Neural cell (in vitro differentiated cells): ENCODE measurements at regions not wholly inside any gene's neighbourhood (a gene's known extent, or its start where the extent isn't known, plus 50 kb on each side); places are given as distances from the start of the nearest gene placed in this dataset.

Experiments used
- H2AFZ ChIP-seq: fragments of 200-600, 300-800 bp; sonication (generic), shearing (Covaris generic); 2 replicates; pipeline ENCODE4 v1.6.0; 2014; ENCODE audit warnings: low read depth, mild to moderate bottlenecking, antibody characterized with exemption, low read length, moderate library complexity
- H3F3A ChIP-seq: fragments of 200-600 bp; shearing (Covaris generic); 2 replicates; pipeline ENCODE4 v1.6.1; 2016; ENCODE audit warnings: mild to moderate bottlenecking, moderate library complexity, mixed read lengths, antibody characterized with exemption, low read length; ENCODE audit not compliant: insufficient read depth, poor library complexity, severe bottlenecking
- H3K27ac ChIP-seq: fragments of 200-600, 300-800 bp; sonication (generic), shearing (Covaris generic); 2 replicates; pipeline ENCODE4 v1.5.1; 2014; ENCODE audit warnings: mild to moderate bottlenecking, low read length, moderate library complexity
- H3K27me3 ChIP-seq: fragments of 300-800, 200-600 bp; sonication (generic), shearing (Covaris generic); 2 replicates; pipeline ENCODE4 v1.6.0; 2014; ENCODE audit warnings: mild to moderate bottlenecking, low read depth, low read length, moderate library complexity; ENCODE audit not compliant: insufficient read depth
- H3K36me3 ChIP-seq: fragments of 300-800, 200-600 bp; sonication (generic), shearing (Covaris generic); 2 replicates; pipeline ENCODE4 v1.5.1; 2014; ENCODE audit warnings: mild to moderate bottlenecking, antibody characterized with exemption, low read length, moderate library complexity; ENCODE audit not compliant: insufficient read depth
- H3K4me2 ChIP-seq: fragments of 300-800, 200-600 bp; sonication (generic), shearing (Covaris generic); 2 replicates; pipeline ENCODE4 v1.6.0; 2014; ENCODE audit warnings: mild to moderate bottlenecking, low read length
- H3K4me3 ChIP-seq: fragments of 300-800, 200-600 bp; sonication (generic), shearing (Covaris generic); 2 replicates; pipeline ENCODE4 v1.5.1; 2014; ENCODE audit warnings: mild to moderate bottlenecking, low read length, moderate library complexity
- H3K79me2 ChIP-seq: fragments of 200-600 bp; shearing (Covaris generic); replicated peaks from 2 replicates; pipeline ENCODE4 v1.6.0; 2014; ENCODE audit warnings: mild to moderate bottlenecking, low read length, moderate library complexity; ENCODE audit not compliant: insufficient read depth
- H3K9ac ChIP-seq: fragments of 300-800, 200-600 bp; sonication (generic), shearing (Covaris generic); 2 replicates; pipeline ENCODE4 v1.6.1; 2016; ENCODE audit warnings: mild to moderate bottlenecking, low read length, mixed read lengths
- H3K9me2 ChIP-seq: fragments of 200-600 bp; shearing (Covaris generic); 2 replicates; pipeline ENCODE4 v1.6.1; 2016; ENCODE audit warnings: mild to moderate bottlenecking, low read length, mixed read lengths; ENCODE audit not compliant: insufficient read depth
- H3K9me3 ChIP-seq: fragments of 200-600, 300-800 bp; sonication (generic), shearing (Covaris generic); 2 replicates; pipeline ENCODE4 v1.6.1; 2016; ENCODE audit warnings: mild to moderate bottlenecking, mixed run types, low read length, moderate library complexity, mixed read lengths
- H4K20me1 ChIP-seq: fragments of 200-600 bp; shearing (Covaris generic); 2 replicates; pipeline ENCODE4 v1.6.1; 2016; ENCODE audit warnings: mild to moderate bottlenecking, mixed run types; ENCODE audit not compliant: insufficient read depth
- CTCF ChIP-seq: fragments of 450-650 bp; IDR thresholded peaks from 2 replicates; pipeline ENCODE4 v1.5.1; 2014; ENCODE audit warnings: antibody characterized with exemption, mild to moderate bottlenecking, moderate library complexity; ENCODE audit not compliant: poor library complexity, severe bottlenecking
- EP300 ChIP-seq: fragments of 450-650 bp; conservative IDR thresholded peaks from 2 replicates; pipeline ENCODE4 v1.6.1; 2014; ENCODE audit warnings: antibody characterized with exemption, mild to moderate bottlenecking, moderate library complexity; ENCODE audit not compliant: poor library complexity, severe bottlenecking
- EZH2 ChIP-seq: fragments of 200-600, 300-800 bp; shearing (Covaris generic), sonication (generic); IDR thresholded peaks from 2 replicates; pipeline ENCODE4 v1.6.1; 2014; ENCODE audit warnings: antibody characterized with exemption, low read length, borderline replicate concordance, mild to moderate bottlenecking; ENCODE audit not compliant: insufficient read depth, poor library complexity, severe bottlenecking
- MXI1 ChIP-seq: fragments of 450-650 bp; conservative IDR thresholded peaks from 2 replicates; pipeline ENCODE4 v1.6.1; 2014; ENCODE audit warnings: antibody characterized with exemption, mild to moderate bottlenecking; ENCODE audit not compliant: poor library complexity, severe bottlenecking
- POLR2AphosphoS5 ChIP-seq: IDR thresholded peaks from 2 replicates; pipeline ENCODE4 v1.6.1; 2012
- RAD21 ChIP-seq: fragments of 450-650 bp; conservative IDR thresholded peaks from 2 replicates; pipeline ENCODE4 v1.6.1; 2014; ENCODE audit warnings: antibody characterized with exemption, mild to moderate bottlenecking, moderate library complexity
- REST ChIP-seq: IDR thresholded peaks from 2 replicates; pipeline ENCODE4 v1.6.1; 2012; ENCODE audit warnings: borderline replicate concordance
- SMC3 ChIP-seq: fragments of 450-650 bp; conservative IDR thresholded peaks from 2 replicates; pipeline ENCODE4 v1.6.1; 2014; ENCODE audit warnings: antibody characterized with exemption, mild to moderate bottlenecking, moderate library complexity; ENCODE audit not compliant: poor library complexity
- TAF1 ChIP-seq: IDR thresholded peaks from 2 replicates; pipeline ENCODE4 v1.6.1; 2012; ENCODE audit warnings: low read depth

- no peak overlapping the region for H3K4me2 ChIP-seq
Measured at GRCh38 chr2:891734-892133, 58.9 kb upstream of the SNTG2 start.

GRCh38 chr2:890791-891190, 59.9 kb upstream of the SNTG2 start:
- H3F3A ChIP-seq, result no peaks in the 10 kb centered on the region
- H3K9me2 ChIP-seq, result no peaks in the 10 kb centered on the region
- no peaks in the 10 kb centered on the region for H3K27me3 ChIP-seq
- H4K20me1 ChIP-seq, result no peaks in the 10 kb centered on the region
- no peak overlapping the region for H3K9ac ChIP-seq
- no peaks in the 10 kb centered on the region for H3K9me3 ChIP-seq
- TF ChIP-seq TAF1, result no peak
- no peak for TF ChIP-seq SMC3
- no peak overlapping the region for H3K27ac ChIP-seq
- H3K4me3 ChIP-seq, result no peak overlapping the region
- H2AFZ ChIP-seq, result no peak overlapping the region
- H3K36me3 ChIP-seq, result no peaks in the 10 kb centered on the region
- H3K79me2 ChIP-seq, result no peaks in the 10 kb centered on the region
- H3K4me2 ChIP-seq, result no peak overlapping the region

More at GRCh38 chr2:891734-892133, 58.9 kb upstream of the SNTG2 start:
- no peak overlapping the region for H3K4me3 ChIP-seq
- no peak overlapping the region for H2AFZ ChIP-seq
- no peaks in the 10 kb centered on the region for H3K36me3 ChIP-seq
- no peaks in the 10 kb centered on the region for H4K20me1 ChIP-seq
- H3K9me2 ChIP-seq, result no peaks in the 10 kb centered on the region
- no peak overlapping the region for H3K27ac ChIP-seq
- no peaks in the 10 kb centered on the region for H3F3A ChIP-seq
- H3K79me2 ChIP-seq, result no peaks in the 10 kb centered on the region
- no peaks in the 10 kb centered on the region for H3K27me3 ChIP-seq
- TF ChIP-seq CTCF (no peak), EZH2 (no peak), EP300 (no peak), SMC3 (no peak), TAF1 (no peak), MXI1 (no peak), RAD21 (no peak), REST (no peak), POLR2AphosphoS5 (no peak)
- peaks cover under 1% of the 10 kb centered on the region for H3K9me3 ChIP-seq
- H3K9ac ChIP-seq, result no peak overlapping the region

GRCh38 chr2:890214-890613, 60.4 kb upstream of the SNTG2 start:
- no peak overlapping the region for H3K4me2 ChIP-seq
- no peak overlapping the region for H3K4me3 ChIP-seq
- no peaks in the 10 kb centered on the region for H3K36me3 ChIP-seq
- H3K27me3 ChIP-seq, result no peaks in the 10 kb centered on the region
- no peak overlapping the region for H3K27ac ChIP-seq
- H3K9ac ChIP-seq, result no peak overlapping the region
- H3K9me3 ChIP-seq, result no peaks in the 10 kb centered on the region
- H3F3A ChIP-seq, result no peaks in the 10 kb centered on the region
- no peaks in the 10 kb centered on the region for H3K79me2 ChIP-seq
- H2AFZ ChIP-seq, result no peak overlapping the region
- TF ChIP-seq SMC3, result no peak
- TF ChIP-seq CTCF, result no peak
- no peak for TF ChIP-seq POLR2AphosphoS5
- TF ChIP-seq MXI1, result no peak
- no peak for TF ChIP-seq EZH2
- TF ChIP-seq REST, result no peak
- no peak for TF ChIP-seq RAD21
- TF ChIP-seq EP300, result no peak
- no peak for TF ChIP-seq TAF1
- no peaks in the 10 kb centered on the region for H3K9me2 ChIP-seq
- no peaks in the 10 kb centered on the region for H4K20me1 ChIP-seq
